ENCODE measurements at regions not wholly inside any gene's neighbourhood (a gene's known extent, or its start where the extent isn't known, plus 50 kb on each side); places are given as distances from the start of the nearest gene placed in this dataset.

DNA sequence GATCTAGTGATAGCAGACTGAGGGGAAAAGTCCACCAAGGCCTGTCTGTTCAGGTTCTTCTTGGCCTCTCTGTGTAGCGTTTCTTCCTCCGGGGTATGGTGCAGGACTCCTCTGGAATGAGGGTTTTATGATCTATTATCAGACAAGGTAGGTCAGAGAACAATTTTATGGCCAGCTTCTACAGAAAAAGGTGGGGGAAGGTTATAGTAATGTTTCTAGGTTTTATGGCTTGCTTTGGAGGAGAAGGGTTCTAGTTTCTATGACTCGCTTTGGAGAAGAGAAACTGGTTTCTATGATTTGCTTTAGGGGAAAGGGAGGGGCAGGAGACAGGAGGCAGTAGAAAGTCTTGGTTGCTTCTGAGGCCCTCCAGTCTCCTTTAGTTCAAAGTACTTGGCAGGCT is 144.8 kb upstream of the LAMA2 start:
- Histone ChIP-seq H3K4me1 (ENCODE audit: control insufficient read depth in 1 of 2, insufficient read depth in 2 of 2, low read length in 2 of 2) (no peaks in the 10 kb centered on the region), H3K4me3 (replicated peaks in 1 of 3; ENCODE audit: low read depth in 2 of 3, low read length in 3 of 3) (no peak overlapping the region), H3K4me2 (replicated peaks; ENCODE audit: extremely low read depth, low read length, poor library complexity, severe bottlenecking) (no peak overlapping the region), H3K9me3 (replicated peaks in 1 of 2; ENCODE audit: control insufficient read depth in 1 of 2, insufficient read depth in 1 of 2, low read length in 2 of 2) (no peaks in the 10 kb centered on the region), H3K27ac (ENCODE audit: low read depth in 1 of 2, low read length in 2 of 2) (no peak overlapping the region), H3K27me3 (ENCODE audit: control insufficient read depth in 2 of 2, insufficient read depth in 2 of 2, low read length in 2 of 2) (no peaks in the 10 kb centered on the region), H2AFZ (ENCODE audit: insufficient read depth, low read depth, low read length, poor library complexity, severe bottlenecking) (no peak overlapping the region), H3K36me3 (replicated peaks in 1 of 2; ENCODE audit: control insufficient read depth in 1 of 2, insufficient read depth in 2 of 2, low read length in 2 of 2) (no peaks in the 10 kb centered on the region), H3K79me2 (ENCODE audit: insufficient read depth, low read length) (no peaks in the 10 kb centered on the region), H4K20me1 (ENCODE audit: insufficient read depth, low read length) (no peaks in the 10 kb centered on the region), H3K9ac (ENCODE audit: insufficient read depth, low read length, poor library complexity, severe bottlenecking) (no peak overlapping the region)
- Mint-ChIP-seq H3K9me3 (peaks cover 0 to 2% (median 0%) of the 10 kb centered on the region in 7 donors), H3K27ac (no peak overlapping the region), H3K36me3 (no peaks in the 10 kb centered on the region), H3K4me3 (no peak overlapping the region), H3K27me3 (ENCODE audit: low read depth in 3 of 3) (peaks cover 0 to 3% (median 0%) of the 10 kb centered on the region in 3 donors), H3K4me1 (no peaks in the 10 kb centered on the region)
- no peak for DNase-seq
- TF ChIP-seq, protein P1, sequence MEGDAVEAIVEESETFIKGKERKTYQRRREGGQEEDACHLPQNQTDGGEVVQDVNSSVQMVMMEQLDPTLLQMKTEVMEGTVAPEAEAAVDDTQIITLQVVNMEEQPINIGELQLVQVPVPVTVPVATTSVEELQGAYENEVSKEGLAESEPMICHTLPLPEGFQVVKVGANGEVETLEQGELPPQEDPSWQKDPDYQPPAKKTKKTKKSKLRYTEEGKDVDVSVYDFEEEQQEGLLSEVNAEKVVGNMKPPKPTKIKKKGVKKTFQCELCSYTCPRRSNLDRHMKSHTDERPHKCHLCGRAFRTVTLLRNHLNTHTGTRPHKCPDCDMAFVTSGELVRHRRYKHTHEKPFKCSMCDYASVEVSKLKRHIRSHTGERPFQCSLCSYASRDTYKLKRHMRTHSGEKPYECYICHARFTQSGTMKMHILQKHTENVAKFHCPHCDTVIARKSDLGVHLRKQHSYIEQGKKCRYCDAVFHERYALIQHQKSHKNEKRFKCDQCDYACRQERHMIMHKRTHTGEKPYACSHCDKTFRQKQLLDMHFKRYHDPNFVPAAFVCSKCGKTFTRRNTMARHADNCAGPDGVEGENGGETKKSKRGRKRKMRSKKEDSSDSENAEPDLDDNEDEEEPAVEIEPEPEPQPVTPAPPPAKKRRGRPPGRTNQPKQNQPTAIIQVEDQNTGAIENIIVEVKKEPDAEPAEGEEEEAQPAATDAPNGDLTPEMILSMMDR (IDR thresholded peaks at IDR 0.05): no peak
- intact Hi-C loops (cut with micrococcal nuclease): no loop called here
- 73% methylated on average over 3 of the region's 3 CpGs for WGBS (ENCODE audit: insufficient coverage)

DNA sequence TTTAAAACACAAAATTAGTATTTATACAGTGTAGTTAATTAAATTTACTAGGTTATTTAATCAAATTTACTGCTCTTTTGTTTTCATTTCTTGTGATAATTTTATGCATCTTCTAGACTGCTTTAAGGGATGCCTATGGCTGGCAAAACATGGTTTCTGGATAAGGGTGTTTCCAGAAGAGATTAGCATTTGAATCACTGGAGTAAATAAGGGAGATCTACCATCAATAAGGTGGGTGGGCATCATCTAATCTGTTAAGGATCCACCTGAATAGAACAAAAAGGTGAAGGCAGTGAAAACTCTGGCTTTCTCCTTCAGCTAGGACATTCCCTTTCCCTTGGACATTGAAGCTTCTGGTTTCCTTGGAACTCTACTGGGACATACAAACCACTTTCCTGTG is 146.2 kb upstream of the LAMA2 start:
- H3K27me3 Mint-ChIP-seq (ENCODE audit: low read depth in 3 of 3): peaks cover 0 to 4% (median 2%) of the 10 kb centered on the region in 3 donors
- TF ChIP-seq, protein P1 (IDR thresholded peaks at IDR 0.05): no peak
- no peak overlapping the region for H3K4me3 ChIP-seq (replicated peaks in 1 of 3; ENCODE audit: low read depth in 2 of 3, low read length in 3 of 3)
- H3K4me1 ChIP-seq (ENCODE audit: control insufficient read depth in 1 of 2, insufficient read depth in 2 of 2, low read length in 2 of 2): no peaks in the 10 kb centered on the region
- H3K4me2 ChIP-seq (replicated peaks; ENCODE audit: extremely low read depth, low read length, poor library complexity, severe bottlenecking): no peak overlapping the region
- no peaks in the 10 kb centered on the region for H3K36me3 ChIP-seq (replicated peaks in 1 of 2; ENCODE audit: control insufficient read depth in 1 of 2, insufficient read depth in 2 of 2, low read length in 2 of 2)
- H4K20me1 ChIP-seq (ENCODE audit: insufficient read depth, low read length): no peaks in the 10 kb centered on the region
- intact Hi-C loops (cut with micrococcal nuclease): no loop called here
- H3K9me3 ChIP-seq (replicated peaks in 1 of 2; ENCODE audit: control insufficient read depth in 1 of 2, insufficient read depth in 1 of 2, low read length in 2 of 2): no peaks in the 10 kb centered on the region
- peaks cover 0 to 2% (median 0%) of the 10 kb centered on the region in 7 donors for H3K9me3 Mint-ChIP-seq
- H3K9ac ChIP-seq (ENCODE audit: insufficient read depth, low read length, poor library complexity, severe bottlenecking): no peak overlapping the region
- no peak overlapping the region for H3K27ac ChIP-seq (ENCODE audit: low read depth in 1 of 2, low read length in 2 of 2)
- no peak overlapping the region for H2AFZ ChIP-seq (ENCODE audit: insufficient read depth, low read depth, low read length, poor library complexity, severe bottlenecking)
- no peaks in the 10 kb centered on the region for H3K79me2 ChIP-seq (ENCODE audit: insufficient read depth, low read length)
- no peak overlapping the region for H3K4me3 Mint-ChIP-seq
- no peaks in the 10 kb centered on the region for H3K4me1 Mint-ChIP-seq
- no peaks in the 10 kb centered on the region for H3K27me3 ChIP-seq (ENCODE audit: control insufficient read depth in 2 of 2, insufficient read depth in 2 of 2, low read length in 2 of 2)
- H3K36me3 Mint-ChIP-seq: no peaks in the 10 kb centered on the region
- DNase-seq: no peak
- no peak overlapping the region for H3K27ac Mint-ChIP-seq
